ENCODE measurements at regions not wholly inside any gene's neighbourhood (a gene's known extent, or its start where the extent isn't known, plus 50 kb on each side); places are given as distances from the start of the nearest gene placed in this dataset.

- no peak for DNase-seq (ENCODE audit: low read depth)
Measured at GRCh38 chr3:36192901-36193300, 187.4 kb upstream of the STAC start.

- no peak for DNase-seq (ENCODE audit: low read depth)
Measured at GRCh38 chr3:36193448-36193847, 186.9 kb upstream of the STAC start.

- DNase-seq (ENCODE audit: low read depth): no peak
Measured at GRCh38 chr3:36196058-36196457, 184.2 kb upstream of the STAC start.

- no peak for DNase-seq (ENCODE audit: low read depth)
Measured at GRCh38 chr3:36197151-36197550, 183.2 kb upstream of the STAC start.

GRCh38 chr3:36201546-36201945, 178.8 kb upstream of the STAC start:
- DNase-seq (ENCODE audit: low read depth): no peak

GRCh38 chr3:36206956-36207580, 173.2 kb upstream of the STAC start:
- no peak for DNase-seq (ENCODE audit: low read depth)

- DNase-seq (ENCODE audit: low read depth): no peak
Measured at GRCh38 chr3:36210840-36211651, 169.3 kb upstream of the STAC start.

GRCh38 chr3:36211652-36211999, 168.7 kb upstream of the STAC start:
- DNase-seq (ENCODE audit: low read depth): no peak

- DNase-seq (ENCODE audit: low read depth): peak; percentile 82
Measured at GRCh38 chr3:36212251-36212650, 168.1 kb upstream of the STAC start.

- DNase-seq (ENCODE audit: low read depth): no peak
Measured at GRCh38 chr3:36214460-36214859, 165.8 kb upstream of the STAC start.

GRCh38 chr3:36215241-36215640, 165.1 kb upstream of the STAC start:
- no peak for DNase-seq (ENCODE audit: low read depth)

- peak; percentile 69 for DNase-seq (ENCODE audit: low read depth)
Measured at GRCh38 chr3:36219398-36219797, 160.9 kb upstream of the STAC start.

GRCh38 chr3:36220173-36220572, 160.1 kb upstream of the STAC start:
- DNase-seq (ENCODE audit: low read depth): no peak

- no peak for DNase-seq (ENCODE audit: low read depth)
Measured at GRCh38 chr3:36221975-36222374, 158.3 kb upstream of the STAC start.

- DNase-seq (ENCODE audit: low read depth): no peak
Measured at GRCh38 chr3:36227980-36228379, 152.3 kb upstream of the STAC start.

- no peak for DNase-seq (ENCODE audit: low read depth)
Measured at GRCh38 chr3:36229496-36229895, 150.8 kb upstream of the STAC start.

- DNase-seq (ENCODE audit: low read depth): no peak
Measured at GRCh38 chr3:36232797-36233489, 147.4 kb upstream of the STAC start.

- peak; percentile 17 for DNase-seq (ENCODE audit: low read depth)
Measured at GRCh38 chr3:36244728-36245127, 135.6 kb upstream of the STAC start.

GRCh38 chr3:36248374-36248773, 131.9 kb upstream of the STAC start:
- DNase-seq (ENCODE audit: low read depth): no peak

GRCh38 chr3:36250191-36250590, 130.1 kb upstream of the STAC start:
- DNase-seq (ENCODE audit: low read depth): no peak

- no peak for DNase-seq (ENCODE audit: low read depth)
Measured at GRCh38 chr3:36257158-36257852, 123.0 kb upstream of the STAC start.

- DNase-seq (ENCODE audit: low read depth): peak; percentile 26
Measured at GRCh38 chr3:36258421-36258820, 121.9 kb upstream of the STAC start.

GRCh38 chr3:36259580-36259979, 120.7 kb upstream of the STAC start:
- no peak for DNase-seq (ENCODE audit: low read depth)

All from GM04503 (cell line).